HEK293T (cell line): ENCODE measurements at regions not wholly inside any gene's neighbourhood (a gene's known extent, or its start where the extent isn't known, plus 50 kb on each side); places are given as distances from the start of the nearest gene placed in this dataset.

Experiments
- ARNT ChIP-seq: fragments of 450-650 bp; IDR thresholded peaks from 2 replicates; pipeline ENCODE4 v1.6.1; 2017; ENCODE audit warnings: mild to moderate bottlenecking
- CTBP1 ChIP-seq: fragments of 450-650 bp; IDR thresholded peaks from 2 replicates; pipeline ENCODE4 v1.6.1; 2016; ENCODE audit warnings: borderline replicate concordance
- ELF4 ChIP-seq: fragments of 450-650 bp; IDR thresholded peaks from 2 replicates; pipeline ENCODE4 v1.6.1; 2017; ENCODE audit warnings: antibody characterized with exemption
- FOXA1 ChIP-seq: fragments of 450-650 bp; IDR thresholded peaks from 2 replicates; pipeline ENCODE4 v1.6.1; 2016; ENCODE audit warnings: mild to moderate bottlenecking
- FOXK2 ChIP-seq: fragments of 450-650 bp; IDR thresholded peaks from 2 replicates; pipeline ENCODE4 v1.6.1; 2016; ENCODE audit warnings: mild to moderate bottlenecking
- HDGF ChIP-seq: fragments of 450-650 bp; IDR thresholded peaks from 2 replicates; pipeline ENCODE4 v1.6.1; 2017; ENCODE audit warnings: antibody characterized with exemption, borderline replicate concordance
- L3MBTL2 ChIP-seq: fragments of 450-650 bp; conservative IDR thresholded peaks from 2 replicates; pipeline ENCODE4 v1.6.1; 2016; ENCODE audit warnings: mild to moderate bottlenecking
- PKNOX1 ChIP-seq: fragments of 450-650 bp; IDR thresholded peaks from 2 replicates; pipeline ENCODE4 v1.6.1; 2016
- SP1 ChIP-seq: fragments of 450-650 bp; IDR thresholded peaks from 2 replicates; pipeline ENCODE4 v1.6.1; 2017
- SUZ12 ChIP-seq: fragments of 450-650 bp; IDR thresholded peaks from 2 replicates; pipeline ENCODE4 v1.6.1; 2016; ENCODE audit warnings: mild to moderate bottlenecking
- TARDBP ChIP-seq: fragments of 450-650 bp; IDR thresholded peaks from 2 replicates; pipeline ENCODE4 v1.6.1; 2016

- TF ChIP-seq SP1 (no peak), PKNOX1 (no peak), TARDBP (no peak), L3MBTL2 (no peak), ELF4 (no peak), FOXA1 (no peak), HDGF (no peak), FOXK2 (no peak), CTBP1 (no peak), ARNT (no peak), SUZ12 (no peak)
These were observed 144.7 kb upstream of the UST start for GRCh38 chr6:148602136-148602535.
